ENCODE measurements at regions not wholly inside any gene's neighbourhood (a gene's known extent, or its start where the extent isn't known, plus 50 kb on each side); places are given as distances from the start of the nearest gene placed in this dataset.

DNA sequence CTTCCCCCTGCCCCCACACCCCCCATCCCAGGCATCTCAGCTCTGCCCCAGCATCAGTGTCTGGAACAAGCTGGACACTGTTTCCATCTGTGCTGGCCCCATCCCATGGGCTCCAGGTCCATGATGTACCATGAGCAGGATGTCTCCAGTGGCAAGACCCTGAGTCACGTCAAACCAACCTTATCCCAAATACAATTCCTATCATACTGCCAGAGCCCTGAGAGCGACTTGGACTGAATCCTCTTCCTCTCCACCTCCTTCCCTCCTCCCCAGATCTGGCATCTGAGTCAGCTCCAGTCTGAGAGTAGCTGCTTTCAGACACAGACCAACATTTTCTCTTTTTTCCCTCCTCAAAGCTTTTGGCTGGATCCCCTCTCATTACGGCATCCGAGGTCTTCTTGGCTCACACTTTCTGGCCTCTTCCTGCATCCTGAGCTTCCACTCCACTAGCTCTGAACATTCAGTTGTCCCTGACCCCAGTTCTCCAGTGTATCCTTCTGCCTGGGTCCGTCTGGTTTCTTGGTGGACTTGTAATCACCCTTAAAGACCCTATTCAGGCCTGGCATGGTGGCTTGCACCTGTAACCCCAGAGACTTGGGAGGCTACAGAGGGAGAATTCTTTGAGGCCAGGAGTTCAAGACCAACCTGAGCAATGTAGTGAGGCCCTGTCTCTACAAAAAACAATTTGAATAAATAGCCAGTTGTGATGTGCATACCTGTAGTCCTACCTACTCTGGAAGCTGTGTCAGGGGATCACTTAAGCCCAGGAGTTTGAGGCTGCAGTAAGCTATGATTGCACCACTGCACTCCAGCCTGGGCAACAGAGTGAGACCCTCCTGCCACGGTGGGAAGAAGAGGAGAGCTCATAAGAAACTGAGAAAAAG is 68.3 kb downstream of the ACKR3 start:
- no peak overlapping the region for H3K4me3 ChIP-seq (ENCODE audit: low read depth in 2 of 2, low read length in 1 of 2)
- no peaks in the 10 kb centered on the region for H3K9me2 ChIP-seq
- H3K9me3 ChIP-seq = no peaks in the 10 kb centered on the region
- no peak overlapping the region for H3K4me2 ChIP-seq
- no peaks in the 10 kb centered on the region for H3F3A ChIP-seq (replicated peaks; ENCODE audit: insufficient read depth)
- no peak for TF ChIP-seq ZBTB33 (IDR thresholded peaks at IDR 0.05; ENCODE audit: borderline replicate concordance, low read depth)
- no peak for TF ChIP-seq GABPA (IDR thresholded peaks at IDR 0.05; ENCODE audit: low read depth)
- no peak for TF ChIP-seq POLR2AphosphoS5 (IDR thresholded peaks at IDR 0.05; ENCODE audit: low read depth, low read length)
- TF ChIP-seq, protein P1, sequence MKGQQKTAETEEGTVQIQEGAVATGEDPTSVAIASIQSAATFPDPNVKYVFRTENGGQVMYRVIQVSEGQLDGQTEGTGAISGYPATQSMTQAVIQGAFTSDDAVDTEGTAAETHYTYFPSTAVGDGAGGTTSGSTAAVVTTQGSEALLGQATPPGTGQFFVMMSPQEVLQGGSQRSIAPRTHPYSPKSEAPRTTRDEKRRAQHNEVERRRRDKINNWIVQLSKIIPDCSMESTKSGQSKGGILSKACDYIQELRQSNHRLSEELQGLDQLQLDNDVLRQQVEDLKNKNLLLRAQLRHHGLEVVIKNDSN (IDR thresholded peaks at IDR 0.05; ENCODE audit: borderline replicate concordance, low read depth) = no peak
- TF ChIP-seq NRF1 (IDR thresholded peaks at IDR 0.05; ENCODE audit: low read depth, low read length) = no peak
- no peak for TF ChIP-seq EP300 (IDR thresholded peaks at IDR 0.05; ENCODE audit: borderline replicate concordance in 1 of 2, low read depth in 1 of 2, low read length in 1 of 2)
- no peak for TF ChIP-seq EZH2phosphoT487 (IDR thresholded peaks at IDR 0.05; ENCODE audit: borderline replicate concordance, low read depth)
- no peak for TF ChIP-seq GATA2 (CRISPR knock-in tag; IDR thresholded peaks at IDR 0.05)
- no peak for TF ChIP-seq SIN3A (IDR thresholded peaks at IDR 0.05; ENCODE audit: borderline replicate concordance, low read depth, low read length)
- no peak for TF ChIP-seq ELF1 (IDR thresholded peaks at IDR 0.05)
- TF ChIP-seq, protein P2, sequence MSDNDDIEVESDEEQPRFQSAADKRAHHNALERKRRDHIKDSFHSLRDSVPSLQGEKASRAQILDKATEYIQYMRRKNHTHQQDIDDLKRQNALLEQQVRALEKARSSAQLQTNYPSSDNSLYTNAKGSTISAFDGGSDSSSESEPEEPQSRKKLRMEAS (IDR thresholded peaks at IDR 0.05; ENCODE audit: low read depth) = no peak
- TF ChIP-seq IRF3 (IDR thresholded peaks at IDR 0.05; ENCODE audit: low read depth, low read length) = no peak
- no peak for TF ChIP-seq RCOR1 (IDR thresholded peaks at IDR 0.05; ENCODE audit: low read length)
- no peak for TF ChIP-seq MEF2A (IDR thresholded peaks at IDR 0.05; ENCODE audit: borderline replicate concordance, low read depth)
- TF ChIP-seq TAF1 (IDR thresholded peaks at IDR 0.05; ENCODE audit: borderline replicate concordance, low read depth, low read length) = no peak
- TF ChIP-seq, protein P3, sequence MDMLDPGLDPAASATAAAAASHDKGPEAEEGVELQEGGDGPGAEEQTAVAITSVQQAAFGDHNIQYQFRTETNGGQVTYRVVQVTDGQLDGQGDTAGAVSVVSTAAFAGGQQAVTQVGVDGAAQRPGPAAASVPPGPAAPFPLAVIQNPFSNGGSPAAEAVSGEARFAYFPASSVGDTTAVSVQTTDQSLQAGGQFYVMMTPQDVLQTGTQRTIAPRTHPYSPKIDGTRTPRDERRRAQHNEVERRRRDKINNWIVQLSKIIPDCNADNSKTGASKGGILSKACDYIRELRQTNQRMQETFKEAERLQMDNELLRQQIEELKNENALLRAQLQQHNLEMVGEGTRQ (IDR thresholded peaks at IDR 0.05; ENCODE audit: borderline replicate concordance, low read depth, low read length) = no peak
- no peak for TF ChIP-seq RXRA (IDR thresholded peaks at IDR 0.05; ENCODE audit: borderline replicate concordance, low read depth)
- TF ChIP-seq, protein P4, sequence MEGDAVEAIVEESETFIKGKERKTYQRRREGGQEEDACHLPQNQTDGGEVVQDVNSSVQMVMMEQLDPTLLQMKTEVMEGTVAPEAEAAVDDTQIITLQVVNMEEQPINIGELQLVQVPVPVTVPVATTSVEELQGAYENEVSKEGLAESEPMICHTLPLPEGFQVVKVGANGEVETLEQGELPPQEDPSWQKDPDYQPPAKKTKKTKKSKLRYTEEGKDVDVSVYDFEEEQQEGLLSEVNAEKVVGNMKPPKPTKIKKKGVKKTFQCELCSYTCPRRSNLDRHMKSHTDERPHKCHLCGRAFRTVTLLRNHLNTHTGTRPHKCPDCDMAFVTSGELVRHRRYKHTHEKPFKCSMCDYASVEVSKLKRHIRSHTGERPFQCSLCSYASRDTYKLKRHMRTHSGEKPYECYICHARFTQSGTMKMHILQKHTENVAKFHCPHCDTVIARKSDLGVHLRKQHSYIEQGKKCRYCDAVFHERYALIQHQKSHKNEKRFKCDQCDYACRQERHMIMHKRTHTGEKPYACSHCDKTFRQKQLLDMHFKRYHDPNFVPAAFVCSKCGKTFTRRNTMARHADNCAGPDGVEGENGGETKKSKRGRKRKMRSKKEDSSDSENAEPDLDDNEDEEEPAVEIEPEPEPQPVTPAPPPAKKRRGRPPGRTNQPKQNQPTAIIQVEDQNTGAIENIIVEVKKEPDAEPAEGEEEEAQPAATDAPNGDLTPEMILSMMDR (IDR thresholded peaks at IDR 0.05) = no peak
- TF ChIP-seq FOXJ3 (CRISPR knock-in tag; IDR thresholded peaks at IDR 0.05) = no peak
- no peak for TF ChIP-seq NFIC (IDR thresholded peaks at IDR 0.05; ENCODE audit: borderline replicate concordance)
- no peaks in the 10 kb centered on the region for H4K20me1 ChIP-seq (ENCODE audit: insufficient read depth)
- WGBS (ENCODE audit: low lambda C conversion rate) = 25% methylated on average over 6 of the region's 6 CpGs
- no peaks in the 10 kb centered on the region for H3K27me3 ChIP-seq (ENCODE audit: insufficient read depth)
- DNase-seq = no peak
- H3K79me2 ChIP-seq (ENCODE audit: insufficient read depth) = no peaks in the 10 kb centered on the region
- no peak overlapping the region for H3K27ac ChIP-seq (ENCODE audit: low read depth in 2 of 2, low read length in 1 of 2)
- no peak overlapping the region for H3K9ac ChIP-seq
- no peaks in the 10 kb centered on the region for H3K4me1 ChIP-seq (ENCODE audit: control insufficient read depth in 1 of 2, insufficient read depth in 2 of 2, low read depth in 1 of 2, low read length in 1 of 2)
- H2AFZ ChIP-seq (ENCODE audit: low read depth) = no peak overlapping the region
- ChIA-PET POLR2A (no interaction called here), CTCF (no interaction called here)
- H3K36me3 ChIP-seq (replicated peaks in 1 of 2; ENCODE audit: control insufficient read depth in 1 of 2, insufficient read depth in 2 of 2, low read length in 1 of 2) = no peaks in the 10 kb centered on the region
